CD4-positive, alpha-beta T cell treated with Interleukin-10 for 1 hour (primary cell): ENCODE measurements at regions not wholly inside any gene's neighbourhood (a gene's known extent, or its start where the extent isn't known, plus 50 kb on each side); places are given as distances from the start of the nearest gene placed in this dataset.
"Not testable (repeated sequence)": the region's sequence is repeated elsewhere in the genome, so short reads cannot be mapped to it uniquely, and the experiment has no call there.

Experiments used
- DNase-seq: peaks from one replicate; pipeline ENCODE4 v3.0.0-alpha.2; 2020

- DNase-seq = no peak
Observed at GRCh38 chr4:15294832-15295231, 133.0 kb upstream of the C1QTNF7 start.

GRCh38 chr4:15295421-15296162 is 132.2 kb upstream of the C1QTNF7 start:
- no peak for DNase-seq

GRCh38 chr4:15297344-15297743 is 130.5 kb upstream of the C1QTNF7 start:
- DNase-seq = no peak

GRCh38 chr4:15299627-15300026 is 128.2 kb upstream of the C1QTNF7 start:
- DNase-seq = no peak

- DNase-seq = no peak
Observed at GRCh38 chr4:15303052-15303641, 124.7 kb upstream of the C1QTNF7 start.

GRCh38 chr4:15314974-15315373 is 112.9 kb upstream of the C1QTNF7 start:
- no peak for DNase-seq

- no peak for DNase-seq
Observed at GRCh38 chr4:15317246-15317645, 110.6 kb upstream of the C1QTNF7 start.

GRCh38 chr4:15318621-15319348 is 109.0 kb upstream of the C1QTNF7 start:
- no peak for DNase-seq

GRCh38 chr4:15320121-15320678 is 107.6 kb upstream of the C1QTNF7 start:
- no peak for DNase-seq

- no peak for DNase-seq
Observed at GRCh38 chr4:15322006-15322405, 105.8 kb upstream of the C1QTNF7 start.

GRCh38 chr4:15325987-15326386 is 101.8 kb upstream of the C1QTNF7 start:
- DNase-seq = no peak

GRCh38 chr4:15327311-15328298 is 100.2 kb upstream of the C1QTNF7 start:
- no peak for DNase-seq

- no peak for DNase-seq
Observed at GRCh38 chr4:15331930-15332329, 95.9 kb upstream of the C1QTNF7 start.

- no peak for DNase-seq
Observed at GRCh38 chr4:15332377-15332776, 95.5 kb upstream of the C1QTNF7 start.

- DNase-seq = no peak
Observed at GRCh38 chr4:15333692-15334633, 93.9 kb upstream of the C1QTNF7 start.

GRCh38 chr4:15336410-15337167 is 91.2 kb upstream of the C1QTNF7 start:
- no peak for DNase-seq

GRCh38 chr4:15337168-15337657 is 90.6 kb upstream of the C1QTNF7 start:
- not testable (repeated sequence) for DNase-seq

- no peak for DNase-seq
Observed at GRCh38 chr4:15339737-15340136, 88.1 kb upstream of the C1QTNF7 start.

GRCh38 chr4:15340332-15340731 is 87.5 kb upstream of the C1QTNF7 start:
- no peak for DNase-seq
